Body of pancreas (tissue), 4 donors: ENCODE measurements at regions not wholly inside any gene's neighbourhood (a gene's known extent, or its start where the extent isn't known, plus 50 kb on each side); places are given as distances from the start of the nearest gene placed in this dataset.

Experiments
- ATAC-seq: fragments of 150-250 bp; one replicate; pipeline ENCODE4 v1.9.1; 2016
- DNase-seq, 4 donors: peaks; one replicate each; pipeline ENCODE4 v3.0.0-alpha.2; 2019
- H3K27ac ChIP-seq, 4 donors: fragments of 200-600 bp; sonication (generic); 1 replicate in 3 of 4; 2 replicates in 1 of 4; pipeline versions ENCODE4 v1.5.1 to v1.6.1; 2016 to 2019; ENCODE audit warnings: mild to moderate bottlenecking in 1 of 4, mixed read lengths in 1 of 4, moderate library complexity in 1 of 4
- H3K27me3 ChIP-seq, 2 donors: fragments of 200-600 bp; sonication (generic); one replicate each; pipeline ENCODE4 v1.6.0; 2016; ENCODE audit warnings: mild to moderate bottlenecking in 1 of 2
- H3K36me3 ChIP-seq, 2 donors: fragments of 200-600 bp; sonication (generic); replicated peaks in 1 of 2; 2 replicates each; pipeline ENCODE4 v1.5.1; 2016; ENCODE audit warnings: low read depth in 2 of 2; ENCODE audit not compliant: insufficient read depth in 1 of 2
- H3K4me1 ChIP-seq: fragments of 200-600 bp; sonication (generic); one replicate; pipeline ENCODE4 v1.6.0; 2016
- H3K4me3 ChIP-seq, 2 donors: fragments of 200-600 bp; sonication (generic); 1 replicate in 1 of 2; 2 replicates in 1 of 2; pipeline ENCODE4 v1.5.1; 2016 to 2019
- H3K9me3 ChIP-seq, 3 donors: fragments of 200-600 bp; sonication (generic); 1 replicate in 2 of 3; 2 replicates in 1 of 3; pipeline ENCODE4 v1.5.1; 2016
- POLR2A ChIP-seq, 3 donors: fragments of 450-650 bp; IDR thresholded peaks; one replicate each; pipeline ENCODE4 v1.6.1; 2016; ENCODE audit warnings: antibody characterized with exemption in 3 of 3, mild to moderate bottlenecking in 2 of 3
- WGBS, 2 donors: methylation state at CpG; one replicate each; pipeline ENCODE4 v1.1.5; 2017; 5-methylcytosine and 5-hydroxymethylcytosine counted together
- intact Hi-C: fragments of 100-400 bp; cut with DNase I; formaldehyde crosslinking; loops from one replicate; pipeline ENCODE4 v1.15.1; 2023
- TF ChIP-seq, protein P1 (sequence below), 7 experiments: fragments of 450-650 bp in 4 of 7; fragments of 200-600 bp in 3 of 7; sonication (generic) in 3 of 7; IDR thresholded peaks; one replicate each; pipeline ENCODE4 v1.5.1; 2016 to 2019; ENCODE audit warnings: antibody characterized with exemption in 7 of 7

DNA sequence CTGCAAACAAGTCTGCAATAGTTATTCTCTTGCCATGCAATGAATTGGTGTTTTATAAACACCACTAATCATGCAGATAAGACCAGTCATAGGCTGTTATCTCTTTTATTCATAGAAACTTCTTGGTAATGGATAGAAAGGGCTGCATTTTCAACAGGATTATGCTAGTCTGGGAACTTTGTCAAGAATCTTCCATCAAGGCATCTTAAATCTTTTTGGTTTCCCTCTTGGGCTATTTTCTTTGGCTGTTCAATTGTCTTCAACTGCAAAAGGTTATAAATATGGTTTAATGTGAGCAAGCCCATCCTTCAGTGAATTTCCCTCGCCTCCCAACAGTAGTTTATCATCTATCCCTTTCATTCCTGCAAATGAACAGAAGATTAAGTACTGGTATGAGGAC lies 59.0 kb upstream of the MINAR1 start:
- ATAC-seq (no peak), DNase-seq (no peak)
- intact Hi-C loops = no loop called here
- Histone ChIP-seq H3K4me3 (no peak overlapping the region), H3K9me3 (no peaks in the 10 kb centered on the region), H3K36me3 (no peaks in the 10 kb centered on the region), H3K4me1 (no peaks in the 10 kb centered on the region), H3K27me3 (no peaks in the 10 kb centered on the region), H3K27ac (no peak overlapping the region)
- TF ChIP-seq POLR2A (IDR thresholded peaks at IDR 0.05) = no peak
- TF ChIP-seq, protein P1, sequence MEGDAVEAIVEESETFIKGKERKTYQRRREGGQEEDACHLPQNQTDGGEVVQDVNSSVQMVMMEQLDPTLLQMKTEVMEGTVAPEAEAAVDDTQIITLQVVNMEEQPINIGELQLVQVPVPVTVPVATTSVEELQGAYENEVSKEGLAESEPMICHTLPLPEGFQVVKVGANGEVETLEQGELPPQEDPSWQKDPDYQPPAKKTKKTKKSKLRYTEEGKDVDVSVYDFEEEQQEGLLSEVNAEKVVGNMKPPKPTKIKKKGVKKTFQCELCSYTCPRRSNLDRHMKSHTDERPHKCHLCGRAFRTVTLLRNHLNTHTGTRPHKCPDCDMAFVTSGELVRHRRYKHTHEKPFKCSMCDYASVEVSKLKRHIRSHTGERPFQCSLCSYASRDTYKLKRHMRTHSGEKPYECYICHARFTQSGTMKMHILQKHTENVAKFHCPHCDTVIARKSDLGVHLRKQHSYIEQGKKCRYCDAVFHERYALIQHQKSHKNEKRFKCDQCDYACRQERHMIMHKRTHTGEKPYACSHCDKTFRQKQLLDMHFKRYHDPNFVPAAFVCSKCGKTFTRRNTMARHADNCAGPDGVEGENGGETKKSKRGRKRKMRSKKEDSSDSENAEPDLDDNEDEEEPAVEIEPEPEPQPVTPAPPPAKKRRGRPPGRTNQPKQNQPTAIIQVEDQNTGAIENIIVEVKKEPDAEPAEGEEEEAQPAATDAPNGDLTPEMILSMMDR (IDR thresholded peaks at IDR 0.05) = no peak
- WGBS, 2 donors = 80 to 82% methylated on average over 1 of the region's 1 CpG

DNA sequence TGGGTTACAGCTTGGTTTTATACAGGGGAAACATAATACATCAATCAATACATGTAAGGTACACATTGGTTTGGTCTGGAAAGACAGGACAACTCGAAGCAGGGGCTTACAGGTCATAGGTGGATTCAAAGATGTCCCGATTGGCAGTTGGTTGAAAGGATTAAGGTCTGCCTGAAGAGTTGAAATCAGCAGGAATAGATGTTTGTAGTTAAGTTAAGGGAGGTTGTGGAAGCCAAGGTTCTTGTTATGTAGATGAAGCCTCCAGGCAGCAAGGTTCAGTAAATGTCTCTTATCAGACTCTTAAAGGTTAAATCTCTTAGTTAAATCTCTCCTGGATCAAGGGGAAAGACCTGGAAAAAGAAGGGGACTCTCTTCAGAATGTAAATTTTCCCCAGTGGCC lies 58.4 kb upstream of the MINAR1 start:
- no peak for TF ChIP-seq POLR2A (IDR thresholded peaks at IDR 0.05)
- TF ChIP-seq, protein P1 (IDR thresholded peaks at IDR 0.05) = no peak
- no peaks in the 10 kb centered on the region for H3K9me3 ChIP-seq
- 63 to 74% methylated on average over 2 of the region's 2 CpGs for WGBS, 2 donors
- intact Hi-C loops = no loop called here
- ATAC-seq (no peak), DNase-seq (no peak)
- no peak overlapping the region for H3K27ac ChIP-seq
- no peaks in the 10 kb centered on the region for H3K4me1 ChIP-seq
- no peaks in the 10 kb centered on the region for H3K36me3 ChIP-seq
- no peaks in the 10 kb centered on the region for H3K27me3 ChIP-seq
- H3K4me3 ChIP-seq = no peak overlapping the region

DNA sequence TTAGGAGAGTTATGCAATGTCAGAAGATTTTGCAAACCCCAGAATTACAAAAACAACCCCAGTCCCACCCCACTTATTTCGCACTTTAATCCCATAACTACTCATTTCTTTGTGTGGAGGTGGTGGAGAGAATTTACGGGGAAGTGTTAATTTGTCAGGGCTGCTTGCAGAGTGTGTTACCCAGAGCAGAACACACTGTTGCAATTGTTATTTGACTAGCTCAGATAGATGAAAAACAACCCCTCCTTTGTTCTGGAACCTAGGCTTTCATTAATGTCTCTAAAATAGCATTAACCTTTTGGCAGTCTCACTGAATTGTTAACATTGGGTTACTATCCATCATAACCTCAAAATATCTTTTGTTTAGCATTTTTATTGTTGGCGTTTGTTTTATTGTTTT lies 55.8 kb upstream of the MINAR1 start:
- H3K27ac ChIP-seq = peak overlapping the region in 1 of 4 donors; percentile 1
- 64 to 69% methylated on average over 3 of the region's 3 CpGs for WGBS, 2 donors
- no peaks in the 10 kb centered on the region for H3K9me3 ChIP-seq
- intact Hi-C loops = no loop called here
- H3K27me3 ChIP-seq = no peaks in the 10 kb centered on the region
- ATAC-seq (peak; percentile 52), DNase-seq (no peak)
- H3K4me3 ChIP-seq = no peak overlapping the region
- H3K4me1 ChIP-seq = no peaks in the 10 kb centered on the region
- TF ChIP-seq, protein P1 (IDR thresholded peaks at IDR 0.05) = no peak
- no peak for TF ChIP-seq POLR2A (IDR thresholded peaks at IDR 0.05)
- no peaks in the 10 kb centered on the region for H3K36me3 ChIP-seq

DNA sequence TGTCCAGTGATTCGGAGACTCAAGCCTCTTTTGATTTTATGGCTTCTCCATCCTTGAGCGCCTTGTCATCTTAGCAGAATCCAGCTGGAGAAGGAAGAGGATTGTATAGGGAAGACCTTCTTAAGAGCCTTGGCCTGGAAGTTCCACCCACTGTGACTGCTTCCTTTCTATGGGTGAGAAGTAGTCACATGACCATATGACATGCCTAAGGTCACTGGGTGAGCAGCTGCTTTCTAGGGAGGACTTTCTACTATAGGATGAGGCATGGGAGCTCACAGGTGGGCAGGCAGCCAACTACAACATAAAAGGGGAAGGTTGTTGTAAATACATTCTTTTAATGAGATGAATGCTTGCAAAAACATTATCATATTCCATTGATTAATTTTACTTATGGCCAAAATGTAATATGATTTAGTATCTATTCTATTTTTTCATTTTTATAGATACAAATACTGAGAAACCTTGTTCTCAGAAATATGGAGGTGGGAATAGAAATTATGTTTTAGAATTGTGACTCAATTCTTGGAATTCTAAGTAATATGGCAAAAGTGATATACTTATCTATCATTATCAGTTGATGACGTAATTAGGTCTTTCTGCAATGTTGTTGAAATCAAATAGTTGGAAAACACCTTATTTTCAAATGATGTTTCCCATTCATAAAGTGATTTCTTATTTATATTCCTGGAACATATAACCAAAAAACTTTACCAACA lies 53.6 kb upstream of the MINAR1 start:
- 73 to 81% methylated on average over 3 of the region's 3 CpGs for WGBS, 2 donors
- no peaks in the 10 kb centered on the region for H3K4me1 ChIP-seq
- no peaks in the 10 kb centered on the region for H3K27me3 ChIP-seq
- no peak overlapping the region for H3K4me3 ChIP-seq
- H3K36me3 ChIP-seq = no peaks in the 10 kb centered on the region
- H3K27ac ChIP-seq = no peak overlapping the region
- no peaks in the 10 kb centered on the region for H3K9me3 ChIP-seq
- ATAC-seq = no peak
- TF ChIP-seq, protein P1 (IDR thresholded peaks at IDR 0.05) = no peak
- no peak for TF ChIP-seq POLR2A (IDR thresholded peaks at IDR 0.05)
- intact Hi-C loops = no loop called here
- DNase-seq = no peak
